Right atrium auricular region (tissue), 2 donors: ENCODE measurements at regions not wholly inside any gene's neighbourhood (a gene's known extent, or its start where the extent isn't known, plus 50 kb on each side); places are given as distances from the start of the nearest gene placed in this dataset.

Experiments
- DNase-seq: peaks from one replicate; pipeline ENCODE4 v3.0.0-alpha.2; 2019; ENCODE audit warnings: low spot score
- H3K27ac ChIP-seq, 2 donors: fragments of 200-600 bp; sonication (generic); 1 replicate in 1 of 2; 2 replicates in 1 of 2; pipeline ENCODE4 v1.5.1; 2016 to 2019
- H3K27me3 ChIP-seq, 2 donors: fragments of 200-600 bp; sonication (generic); one replicate each; pipeline versions ENCODE4 v1.5.1 to v1.6.0; 2017 to 2019
- H3K36me3 ChIP-seq: fragments of 200-600 bp; sonication (generic); one replicate; pipeline ENCODE4 v1.5.1; 2016
- H3K4me1 ChIP-seq, 2 donors: fragments of 200-600 bp; sonication (generic); one replicate each; pipeline versions ENCODE4 v1.5.1 to v1.6.0; 2017 to 2019
- H3K4me3 ChIP-seq, 2 donors: fragments of 200-600 bp; sonication (generic); 1 replicate in 1 of 2; 2 replicates in 1 of 2; pipeline ENCODE4 v1.5.1; 2017 to 2019; ENCODE audit warnings: mild to moderate bottlenecking in 1 of 2, moderate library complexity in 1 of 2
- H3K9me3 ChIP-seq, 2 donors: fragments of 200-600 bp; sonication (generic); one replicate each; pipeline ENCODE4 v1.5.1; 2019
- TF ChIP-seq, protein P1 (sequence below), 2 donors: fragments of 200-600 bp; sonication (generic); IDR thresholded peaks; one replicate each; pipeline ENCODE4 v1.5.1; 2019; ENCODE audit warnings: antibody characterized with exemption in 2 of 2

DNA sequence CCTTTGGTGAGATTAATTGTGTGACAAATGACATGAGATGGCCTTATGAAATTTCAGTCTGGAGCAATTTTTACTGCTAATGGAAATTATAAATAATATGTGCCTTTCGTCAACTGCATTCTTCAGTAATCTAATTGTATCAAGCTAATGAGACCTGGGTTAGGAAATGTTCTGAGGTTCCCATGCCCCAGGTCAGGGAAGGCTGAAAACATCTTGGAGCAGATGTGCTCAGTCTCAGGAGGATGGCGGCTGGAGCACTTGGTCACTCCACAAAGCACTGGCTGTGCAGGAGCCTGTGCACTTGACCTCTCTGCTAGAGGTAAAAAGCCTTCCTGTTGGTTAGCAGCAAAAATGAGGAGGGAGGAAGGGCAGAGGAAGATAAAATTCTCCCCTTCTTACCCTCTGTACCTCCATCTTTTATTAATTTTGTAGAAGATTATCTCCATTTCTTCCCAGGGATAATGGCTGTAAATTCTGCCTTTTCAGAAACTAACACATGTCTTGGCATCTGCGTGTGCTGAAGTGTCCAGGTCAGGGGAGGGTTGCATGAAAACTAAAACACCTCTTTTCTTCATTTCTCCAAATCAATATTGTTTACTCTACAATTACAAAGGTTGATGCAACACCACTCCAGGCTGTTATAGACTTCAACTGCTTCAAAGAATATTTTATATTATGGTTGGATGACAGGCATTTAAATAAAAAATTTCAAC lies 1606.4 kb upstream of the ACVR2A start:
- H3K27ac ChIP-seq: no peak overlapping the region
- TF ChIP-seq, protein P1, sequence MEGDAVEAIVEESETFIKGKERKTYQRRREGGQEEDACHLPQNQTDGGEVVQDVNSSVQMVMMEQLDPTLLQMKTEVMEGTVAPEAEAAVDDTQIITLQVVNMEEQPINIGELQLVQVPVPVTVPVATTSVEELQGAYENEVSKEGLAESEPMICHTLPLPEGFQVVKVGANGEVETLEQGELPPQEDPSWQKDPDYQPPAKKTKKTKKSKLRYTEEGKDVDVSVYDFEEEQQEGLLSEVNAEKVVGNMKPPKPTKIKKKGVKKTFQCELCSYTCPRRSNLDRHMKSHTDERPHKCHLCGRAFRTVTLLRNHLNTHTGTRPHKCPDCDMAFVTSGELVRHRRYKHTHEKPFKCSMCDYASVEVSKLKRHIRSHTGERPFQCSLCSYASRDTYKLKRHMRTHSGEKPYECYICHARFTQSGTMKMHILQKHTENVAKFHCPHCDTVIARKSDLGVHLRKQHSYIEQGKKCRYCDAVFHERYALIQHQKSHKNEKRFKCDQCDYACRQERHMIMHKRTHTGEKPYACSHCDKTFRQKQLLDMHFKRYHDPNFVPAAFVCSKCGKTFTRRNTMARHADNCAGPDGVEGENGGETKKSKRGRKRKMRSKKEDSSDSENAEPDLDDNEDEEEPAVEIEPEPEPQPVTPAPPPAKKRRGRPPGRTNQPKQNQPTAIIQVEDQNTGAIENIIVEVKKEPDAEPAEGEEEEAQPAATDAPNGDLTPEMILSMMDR (IDR thresholded peaks at IDR 0.05): no peak
- H3K9me3 ChIP-seq: no peaks in the 10 kb centered on the region
- H3K4me3 ChIP-seq: no peak overlapping the region
- H3K36me3 ChIP-seq: no peaks in the 10 kb centered on the region
- H3K27me3 ChIP-seq: no peaks in the 10 kb centered on the region
- no peaks in the 10 kb centered on the region for H3K4me1 ChIP-seq
- DNase-seq: no peak

DNA sequence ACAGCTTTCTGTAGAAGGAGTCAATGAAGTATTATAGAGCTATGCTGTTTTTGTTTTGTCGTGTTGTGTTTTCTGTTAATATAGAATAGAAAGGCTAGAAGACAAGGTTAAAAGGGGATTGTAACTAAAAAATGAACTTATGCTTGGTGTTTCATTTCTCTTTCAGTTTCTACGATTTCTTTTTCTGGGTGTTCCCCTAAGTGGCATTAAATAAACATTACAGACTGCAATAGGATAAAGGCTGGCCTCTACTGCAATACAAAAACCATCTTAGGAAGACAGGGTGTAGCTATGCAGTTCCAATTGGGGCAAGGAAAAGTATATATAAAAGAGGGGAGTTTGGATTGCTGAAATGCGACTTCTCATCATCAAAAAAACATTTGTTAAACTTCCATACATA lies 1609.7 kb upstream of the ACVR2A start:
- H3K27me3 ChIP-seq: no peaks in the 10 kb centered on the region
- no peak for DNase-seq
- no peaks in the 10 kb centered on the region for H3K4me1 ChIP-seq
- no peak overlapping the region for H3K4me3 ChIP-seq
- no peak overlapping the region for H3K27ac ChIP-seq
- no peaks in the 10 kb centered on the region for H3K9me3 ChIP-seq
- H3K36me3 ChIP-seq: no peaks in the 10 kb centered on the region
- TF ChIP-seq, protein P1 (IDR thresholded peaks at IDR 0.05): no peak

DNA sequence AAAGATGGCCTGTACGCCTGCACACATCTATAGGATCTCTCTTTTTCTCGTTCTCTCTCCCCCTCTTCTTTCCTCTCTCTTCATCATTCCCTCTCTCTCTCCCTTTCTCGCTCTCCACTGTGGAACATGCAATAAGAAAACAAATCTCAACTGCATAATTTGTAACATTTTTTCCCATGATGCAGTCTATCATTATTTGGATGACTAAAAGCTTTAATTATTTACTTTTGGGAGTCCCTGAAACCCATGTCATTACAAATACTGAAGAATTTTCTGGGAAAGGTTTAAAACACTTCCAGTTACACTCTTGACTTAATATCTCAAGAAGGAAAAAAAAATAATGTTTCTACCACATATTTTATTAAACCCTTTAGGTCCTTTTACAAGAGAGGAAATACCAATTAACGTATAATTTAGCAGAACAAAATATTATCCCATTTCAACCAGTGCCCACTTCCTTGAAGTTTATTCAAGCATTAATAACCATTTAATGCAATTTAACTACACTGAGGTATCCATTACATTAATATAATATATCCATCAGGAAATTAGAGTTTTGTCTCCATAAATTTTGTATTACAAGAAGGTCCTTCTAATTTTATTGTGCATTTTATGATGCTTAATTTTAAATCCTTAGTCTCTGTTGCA lies 1615.2 kb upstream of the ACVR2A start:
- no peaks in the 10 kb centered on the region for H3K36me3 ChIP-seq
- no peak overlapping the region for H3K4me3 ChIP-seq
- no peak for DNase-seq
- no peaks in the 10 kb centered on the region for H3K27me3 ChIP-seq
- H3K4me1 ChIP-seq: no peaks in the 10 kb centered on the region
- TF ChIP-seq, protein P1 (IDR thresholded peaks at IDR 0.05): no peak
- no peaks in the 10 kb centered on the region for H3K9me3 ChIP-seq
- H3K27ac ChIP-seq: no peak overlapping the region

DNA sequence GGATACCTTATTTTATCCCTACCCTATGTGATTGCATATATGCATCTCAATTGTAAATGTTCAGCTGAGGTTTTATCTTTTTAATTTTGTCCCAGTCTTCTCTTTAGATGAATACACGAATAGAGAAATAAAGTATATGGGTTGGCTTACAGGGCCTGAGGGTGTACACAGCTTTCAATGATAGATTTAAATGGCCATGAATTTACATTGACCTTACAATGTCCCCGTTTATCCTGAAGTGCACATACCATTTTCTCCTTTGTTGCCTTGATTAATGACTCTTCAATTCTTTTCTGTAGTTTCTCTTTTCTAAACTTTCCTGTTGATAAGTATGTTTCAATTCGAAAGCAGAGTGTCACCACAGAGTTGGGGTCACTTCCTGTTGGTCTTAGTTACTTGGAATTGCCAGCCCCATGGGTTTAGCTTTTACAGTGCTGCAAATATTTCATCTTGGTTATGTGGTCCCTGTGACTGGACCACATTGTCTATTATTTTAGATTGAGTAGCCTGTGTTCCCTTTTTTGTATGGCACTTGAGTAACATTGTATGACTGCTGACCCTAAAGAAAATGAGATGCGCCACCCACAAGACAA lies 1616.3 kb upstream of the ACVR2A start:
- H3K4me1 ChIP-seq: no peaks in the 10 kb centered on the region
- no peak for DNase-seq
- no peaks in the 10 kb centered on the region for H3K9me3 ChIP-seq
- H3K4me3 ChIP-seq: no peak overlapping the region
- TF ChIP-seq, protein P1 (IDR thresholded peaks at IDR 0.05): no peak
- H3K27me3 ChIP-seq: no peaks in the 10 kb centered on the region
- no peak overlapping the region for H3K27ac ChIP-seq
- no peaks in the 10 kb centered on the region for H3K36me3 ChIP-seq

DNA sequence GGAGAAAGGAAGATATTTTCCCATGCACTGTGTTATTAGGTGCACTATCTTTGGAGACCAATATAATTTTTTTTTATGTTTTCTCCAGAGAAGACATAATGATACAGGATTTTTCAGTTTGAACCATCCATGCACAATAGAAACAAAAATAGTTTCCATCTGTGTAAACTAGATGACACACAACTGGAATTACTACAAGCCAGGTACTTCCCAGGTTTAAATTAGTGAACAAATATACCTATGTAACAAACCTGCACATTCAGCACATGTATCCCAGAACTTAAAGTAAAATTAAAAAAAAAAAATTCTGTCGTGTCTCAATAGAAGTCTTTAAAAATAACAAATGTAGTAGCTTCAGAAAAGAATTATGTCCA lies 1616.8 kb upstream of the ACVR2A start:
- no peak overlapping the region for H3K4me3 ChIP-seq
- no peak for DNase-seq
- no peaks in the 10 kb centered on the region for H3K9me3 ChIP-seq
- H3K27me3 ChIP-seq: no peaks in the 10 kb centered on the region
- H3K36me3 ChIP-seq: no peaks in the 10 kb centered on the region
- no peaks in the 10 kb centered on the region for H3K4me1 ChIP-seq
- TF ChIP-seq, protein P1 (IDR thresholded peaks at IDR 0.05): no peak
- H3K27ac ChIP-seq: no peak overlapping the region
